Muscle layer of duodenum (tissue), 2 donors: ENCODE measurements at regions not wholly inside any gene's neighbourhood (a gene's known extent, or its start where the extent isn't known, plus 50 kb on each side); places are given as distances from the start of the nearest gene placed in this dataset.
"Not testable (repeated sequence)": the region's sequence is repeated elsewhere in the genome, so short reads cannot be mapped to it uniquely, and the experiment has no call there.

ENCODE experiments used
- H3K27ac ChIP-seq: one replicate; pipeline ENCODE4 v1.7.0; 2013; ENCODE audit warnings: mild to moderate bottlenecking, low read length
- H3K27me3 ChIP-seq: one replicate; pipeline ENCODE4 v1.7.0; 2013; ENCODE audit warnings: low read depth, mild to moderate bottlenecking, control low read depth, low read length
- H3K36me3 ChIP-seq, 2 donors: one replicate each; pipeline ENCODE4 v1.7.0; 2013; ENCODE audit warnings: low read length in 2 of 2, control low read depth in 1 of 2, mild to moderate bottlenecking in 1 of 2; ENCODE audit not compliant: insufficient read depth in 2 of 2, control insufficient read depth in 1 of 2
- H3K4me1 ChIP-seq, 2 donors: one replicate each; pipeline ENCODE4 v1.7.0; 2013; ENCODE audit warnings: low read length in 2 of 2, mild to moderate bottlenecking in 2 of 2, control low read depth in 1 of 2, moderate library complexity in 1 of 2; ENCODE audit not compliant: insufficient read depth in 2 of 2, control insufficient read depth in 1 of 2
- H3K4me3 ChIP-seq, 2 donors: one replicate each; pipeline ENCODE4 v1.7.0; 2013; ENCODE audit warnings: low read length in 2 of 2, low read depth in 1 of 2, mild to moderate bottlenecking in 1 of 2
- H3K9me3 ChIP-seq, 2 donors: one replicate each; pipeline ENCODE4 v1.7.0; 2013; ENCODE audit warnings: low read length in 2 of 2, control low read depth in 1 of 2, mild to moderate bottlenecking in 1 of 2; ENCODE audit not compliant: control insufficient read depth in 1 of 2
- donor health status: healthy.

DNA sequence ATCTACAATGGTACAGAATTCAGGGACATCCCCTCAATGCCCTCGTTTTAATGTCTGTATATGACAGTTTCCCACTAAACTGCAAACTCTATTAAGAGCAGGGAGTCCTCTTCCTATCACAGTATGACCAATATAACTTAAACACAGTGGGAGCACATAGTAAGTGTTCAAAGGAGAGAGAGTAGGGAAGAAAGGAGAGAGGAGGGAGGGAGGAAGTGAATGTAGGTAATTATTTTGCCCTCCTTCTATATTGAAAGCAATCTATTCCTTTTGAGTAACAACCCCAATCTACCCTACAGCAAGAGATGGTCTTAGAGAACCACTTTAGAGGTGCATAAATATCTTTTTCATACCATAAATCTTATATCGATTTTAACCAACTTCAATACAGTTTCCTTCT lies 121.4 kb downstream of the MRPL39 start:
- Histone ChIP-seq H3K9me3 (peaks cover 0 to 5% of the 10 kb centered on the region in 2 donors), H3K4me3 (no peak overlapping the region), H3K36me3 (no peaks in the 10 kb centered on the region), H3K27ac (no peak overlapping the region), H3K4me1 (no peaks in the 10 kb centered on the region), H3K27me3 (no peaks in the 10 kb centered on the region)

DNA sequence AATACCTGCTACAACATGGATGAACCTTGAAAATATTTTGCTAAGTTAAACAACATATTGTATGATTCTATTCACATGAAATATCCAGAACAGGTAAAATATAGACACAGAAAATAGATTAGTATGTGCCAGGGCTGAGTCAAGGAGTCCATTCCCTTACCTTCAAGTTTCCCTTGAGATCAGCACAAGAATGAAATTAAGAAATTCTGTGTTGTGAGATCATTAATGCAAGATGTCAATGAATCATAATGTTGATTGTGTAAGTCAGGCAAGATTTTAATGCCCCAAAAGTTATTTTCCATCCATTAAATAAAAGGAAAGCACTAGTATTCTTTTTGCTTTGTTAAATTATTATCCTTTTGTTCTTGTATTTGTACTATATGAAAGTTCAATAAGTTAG lies 139.4 kb downstream of the MRPL39 start:
- Histone ChIP-seq H3K27me3 (no peaks in the 10 kb centered on the region), H3K36me3 (no peaks in the 10 kb centered on the region), H3K4me1 (no peaks in the 10 kb centered on the region), H3K9me3 (no peaks in the 10 kb centered on the region), H3K4me3 (no peak overlapping the region), H3K27ac (no peak overlapping the region)

DNA sequence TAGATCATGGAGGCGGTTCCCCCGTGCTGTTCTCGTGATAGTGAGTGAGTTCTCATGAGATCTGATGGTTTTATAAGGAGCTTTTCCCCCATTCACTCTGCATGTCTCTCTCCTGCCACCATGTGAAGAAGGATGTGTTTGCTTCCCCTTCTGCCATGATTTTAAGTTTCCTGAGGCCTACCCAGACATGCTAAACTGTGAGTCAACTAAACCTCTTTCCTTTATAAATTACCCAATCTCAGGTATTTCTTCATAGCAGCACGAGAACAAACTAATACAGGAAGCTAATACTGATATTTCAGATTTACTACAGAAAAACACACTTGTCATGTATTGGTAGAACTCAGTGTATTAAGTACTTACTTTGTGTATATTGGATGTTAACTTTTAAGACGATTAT lies 140.2 kb downstream of the MRPL39 start:
- not testable (repeated sequence) for H3K9me3 ChIP-seq, H3K27ac ChIP-seq, H3K36me3 ChIP-seq, H3K4me3 ChIP-seq, H3K27me3 ChIP-seq, H3K4me1 ChIP-seq

DNA sequence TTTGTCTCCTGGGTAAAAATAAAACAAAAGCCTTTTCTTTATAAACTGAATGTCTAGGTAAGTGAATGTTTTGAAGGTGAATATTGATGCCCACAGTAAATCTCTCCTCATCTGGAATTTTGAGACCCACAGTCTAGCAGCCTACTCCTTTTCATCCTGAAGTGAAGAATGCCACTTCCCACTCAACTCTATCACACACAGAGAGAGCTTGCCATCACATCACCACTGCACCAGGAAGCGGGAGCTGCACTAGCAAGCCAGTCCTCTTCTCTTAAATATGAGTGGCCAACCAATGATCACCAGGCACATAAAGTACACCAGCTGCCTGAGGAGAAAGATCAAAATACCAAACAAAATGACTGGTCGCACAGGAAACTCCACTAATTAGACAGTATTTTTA lies 140.8 kb downstream of the MRPL39 start:
- H3K27me3 ChIP-seq, result no peaks in the 10 kb centered on the region
- H3K4me1 ChIP-seq, result no peaks in the 10 kb centered on the region
- no peaks in the 10 kb centered on the region for H3K9me3 ChIP-seq
- no peak overlapping the region for H3K27ac ChIP-seq
- no peak overlapping the region for H3K4me3 ChIP-seq
- H3K36me3 ChIP-seq, result no peaks in the 10 kb centered on the region

DNA sequence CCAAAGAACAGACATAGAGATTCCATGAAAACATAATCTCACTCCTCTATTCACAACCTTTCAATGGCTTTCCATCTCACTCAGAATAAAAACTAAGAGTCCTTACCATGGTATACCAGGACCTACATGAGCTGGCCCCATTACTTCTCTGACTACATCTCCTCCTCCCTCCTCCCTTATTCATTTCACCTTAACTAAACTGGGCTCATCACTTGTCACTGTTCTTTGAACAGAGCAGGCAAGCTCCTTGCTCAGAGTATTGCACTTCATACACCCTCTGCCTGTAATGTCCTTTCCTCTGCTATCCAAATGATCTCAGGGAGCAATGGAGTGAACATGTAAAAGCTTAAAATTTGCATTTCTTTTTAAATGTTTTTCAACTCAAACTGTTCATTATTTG lies 142.0 kb downstream of the MRPL39 start:
- Histone ChIP-seq H3K4me3 (no peak overlapping the region), H3K4me1 (no peaks in the 10 kb centered on the region), H3K27ac (no peak overlapping the region), H3K36me3 (no peaks in the 10 kb centered on the region), H3K27me3 (no peaks in the 10 kb centered on the region), H3K9me3 (no peaks in the 10 kb centered on the region)

GRCh38 chr21:25464275-25464674 lies 143.0 kb downstream of the MRPL39 start:
- Histone ChIP-seq H3K4me3 (no peak overlapping the region), H3K4me1 (no peaks in the 10 kb centered on the region), H3K36me3 (no peaks in the 10 kb centered on the region), H3K27ac (no peak overlapping the region), H3K27me3 (no peaks in the 10 kb centered on the region), H3K9me3 (no peaks in the 10 kb centered on the region)

DNA sequence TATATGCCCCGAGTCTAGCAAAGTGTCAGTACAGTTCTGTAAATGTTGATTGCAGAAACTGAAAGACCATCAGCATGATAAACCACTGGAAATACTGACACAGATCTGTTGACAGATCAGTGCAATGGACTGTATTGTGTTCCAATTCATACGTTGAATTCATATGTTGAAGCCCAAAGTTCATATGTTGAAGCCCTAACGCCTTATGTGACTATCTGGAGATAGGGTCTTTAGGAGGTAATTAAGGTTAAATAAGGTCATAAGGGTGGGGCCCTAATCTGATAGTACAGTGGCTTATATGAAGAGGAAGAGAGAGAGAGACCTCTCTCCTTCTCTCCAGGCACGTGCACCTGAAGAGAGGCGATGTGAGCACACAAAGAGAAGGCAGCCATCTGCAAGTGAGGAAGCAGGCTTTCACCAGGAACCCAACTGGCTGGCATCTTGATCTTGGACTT lies 144.7 kb downstream of the MRPL39 start:
- Histone ChIP-seq H3K4me1 (no peaks in the 10 kb centered on the region), H3K27ac (no peak overlapping the region), H3K4me3 (no peak overlapping the region), H3K9me3 (no peaks in the 10 kb centered on the region), H3K27me3 (no peaks in the 10 kb centered on the region), H3K36me3 (no peaks in the 10 kb centered on the region)

DNA sequence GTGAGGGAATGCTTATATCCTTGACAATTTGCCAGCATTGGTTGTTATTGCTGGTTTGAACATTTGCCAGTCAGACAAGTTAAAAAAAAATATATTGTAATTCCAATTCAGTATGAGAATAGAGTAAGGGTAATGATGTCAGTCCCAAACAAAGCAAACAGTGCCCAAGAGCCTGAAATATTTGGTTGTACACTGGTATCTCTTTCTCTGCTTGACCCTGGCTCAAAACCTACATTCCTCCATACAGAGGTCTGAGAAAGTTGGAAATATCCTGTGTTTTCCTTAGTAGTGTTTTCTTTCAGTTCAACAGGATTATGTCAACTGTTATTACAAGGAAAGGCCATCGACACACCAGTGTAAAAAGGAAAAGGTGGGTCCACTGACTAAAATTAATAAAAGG lies 145.6 kb downstream of the MRPL39 start:
- Histone ChIP-seq H3K27me3 (no peaks in the 10 kb centered on the region), H3K9me3 (no peaks in the 10 kb centered on the region), H3K27ac (no peak overlapping the region), H3K4me3 (no peak overlapping the region), H3K36me3 (no peaks in the 10 kb centered on the region), H3K4me1 (no peaks in the 10 kb centered on the region)

GRCh38 chr21:25459993-25460392 lies 147.3 kb downstream of the MRPL39 start:
- Histone ChIP-seq H3K27me3 (no peaks in the 10 kb centered on the region), H3K4me3 (no peak overlapping the region), H3K4me1 (no peaks in the 10 kb centered on the region), H3K9me3 (no peaks in the 10 kb centered on the region), H3K27ac (no peak overlapping the region), H3K36me3 (no peaks in the 10 kb centered on the region)

DNA sequence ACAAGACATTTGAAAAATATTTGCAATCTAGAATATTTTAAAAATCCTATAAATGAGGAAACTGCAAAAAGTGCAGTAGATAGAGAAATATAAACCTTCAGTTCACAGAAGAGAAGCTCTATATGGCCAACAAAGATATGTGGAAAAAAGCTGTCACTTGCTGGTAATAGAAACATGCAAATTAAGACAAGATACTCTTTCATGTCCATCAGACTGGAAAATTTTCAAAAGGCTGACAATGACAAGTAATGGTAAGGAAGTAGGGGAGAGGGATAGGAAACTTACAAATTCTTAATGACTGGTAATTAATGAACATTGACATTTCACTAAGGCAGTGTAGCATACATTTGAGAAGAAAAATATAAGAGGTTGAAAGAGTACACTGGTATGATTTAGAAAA lies 147.9 kb downstream of the MRPL39 start:
- no peaks in the 10 kb centered on the region for H3K9me3 ChIP-seq
- H3K4me1 ChIP-seq, result no peaks in the 10 kb centered on the region
- no peak overlapping the region for H3K27ac ChIP-seq
- no peaks in the 10 kb centered on the region for H3K27me3 ChIP-seq
- H3K4me3 ChIP-seq, result no peak overlapping the region
- no peaks in the 10 kb centered on the region for H3K36me3 ChIP-seq

- H3K36me3 ChIP-seq, result no peaks in the 10 kb centered on the region
- H3K4me3 ChIP-seq, result no peak overlapping the region
- no peaks in the 10 kb centered on the region for H3K9me3 ChIP-seq
- H3K27ac ChIP-seq, result no peak overlapping the region
- H3K27me3 ChIP-seq, result no peaks in the 10 kb centered on the region
- no peaks in the 10 kb centered on the region for H3K4me1 ChIP-seq
These were observed 148.8 kb downstream of the MRPL39 start for GRCh38 chr21:25458484-25458883.

DNA sequence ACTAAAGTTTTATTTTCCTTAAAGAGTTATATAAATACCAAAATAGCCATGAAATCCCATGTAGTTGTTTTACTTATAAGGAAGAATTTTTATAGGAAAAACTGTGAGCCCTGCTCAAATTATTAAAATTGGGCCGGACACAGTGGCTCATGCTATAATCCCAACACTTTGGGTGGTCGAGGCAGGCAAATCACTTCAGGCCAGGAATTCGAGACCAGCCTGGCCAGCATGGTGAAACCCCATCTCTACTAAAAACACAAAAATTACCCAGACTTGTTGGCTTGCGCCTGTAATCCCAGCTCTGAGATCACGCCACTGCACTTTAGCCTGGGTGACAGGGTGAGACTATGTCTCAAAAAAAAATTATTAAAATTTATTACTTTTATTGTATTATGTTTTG lies 149.3 kb downstream of the MRPL39 start:
- H3K27ac ChIP-seq, result no peak overlapping the region
- no peaks in the 10 kb centered on the region for H3K9me3 ChIP-seq
- no peaks in the 10 kb centered on the region for H3K27me3 ChIP-seq
- no peaks in the 10 kb centered on the region for H3K4me1 ChIP-seq
- H3K4me3 ChIP-seq, result no peak overlapping the region
- H3K36me3 ChIP-seq, result no peaks in the 10 kb centered on the region
